Natural killer cell treated with Interleukin-12 subunit alpha and Interleukin-12 subunit beta and Interleukin-15 and Interleukin-18, amount 100 ng/mL, for 72 hours (primary cell): ENCODE measurements at regions not wholly inside any gene's neighbourhood (a gene's known extent, or its start where the extent isn't known, plus 50 kb on each side); places are given as distances from the start of the nearest gene placed in this dataset.
"Not testable (repeated sequence)": the region's sequence is repeated elsewhere in the genome, so short reads cannot be mapped to it uniquely, and the experiment has no call there.

Source experiments
- ATAC-seq, 2 donors: fragments of 150-1000 bp; cut with Tn5 transposase in 1 of 2; sonication (Bioruptor Pico), chemical (Tn5 transposase) in 1 of 2; 2 replicates each; pipeline ENCODE4 v1.10.0; 2021
- DNase-seq: peaks from one replicate; pipeline ENCODE4 v3.0.0; 2022; ENCODE audit warnings: low spot score
- H3K27ac Mint-ChIP-seq, 2 donors: 1 replicate in 1 of 2; 2 replicates in 1 of 2; pipeline ENCODE4 v1.8.0; 2022; ENCODE audit warnings: mixed read lengths in 2 of 2, mild to moderate bottlenecking in 1 of 2, moderate library complexity in 1 of 2
- H3K27me3 Mint-ChIP-seq, 2 donors: 1 replicate in 1 of 2; 2 replicates in 1 of 2; pipeline ENCODE4 v1.8.0; 2022; ENCODE audit warnings: mixed read lengths in 2 of 2
- H3K36me3 Mint-ChIP-seq: one replicate; pipeline ENCODE4 v1.8.0; 2022; ENCODE audit warnings: mixed read lengths
- H3K4me1 Mint-ChIP-seq, 2 donors: 1 replicate in 1 of 2; 2 replicates in 1 of 2; pipeline ENCODE4 v1.8.0; 2022; ENCODE audit warnings: low read depth in 2 of 2, mixed read lengths in 2 of 2, mild to moderate bottlenecking in 1 of 2
- H3K4me3 Mint-ChIP-seq: one replicate; pipeline ENCODE4 v1.8.0; 2022; ENCODE audit warnings: mixed read lengths
- H3K9me3 Mint-ChIP-seq: 2 replicates; pipeline ENCODE4 v1.8.0; 2022; ENCODE audit warnings: mixed read lengths

DNA sequence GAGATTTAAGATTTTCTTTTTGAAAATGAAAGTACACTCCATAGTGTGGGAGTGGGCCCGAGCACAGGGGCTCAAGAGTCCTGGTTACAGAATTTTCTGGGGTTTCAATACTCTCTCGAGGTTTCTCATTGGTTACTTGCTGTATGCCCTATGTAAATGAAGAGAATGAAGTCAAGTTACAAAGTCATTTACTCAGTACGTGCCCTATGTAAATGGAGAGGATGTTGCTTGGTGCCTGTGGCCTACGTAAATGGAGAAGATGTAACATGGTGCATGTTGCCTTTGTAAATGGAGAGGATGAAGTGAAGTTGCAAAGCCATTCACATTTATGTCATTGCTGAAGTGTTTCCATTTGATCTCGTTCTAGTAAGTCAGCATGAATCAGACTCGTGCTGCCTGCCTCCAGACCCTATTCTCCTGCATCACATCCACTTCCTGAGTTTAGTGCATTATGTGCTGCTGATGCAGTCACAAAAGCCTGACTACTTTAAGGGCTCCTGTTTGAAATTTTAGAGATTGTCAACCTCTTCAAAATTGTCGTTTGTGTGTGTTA, 302.0 kb downstream of the ZBBX start:
- H3K4me3 Mint-ChIP-seq = no peak overlapping the region
- H3K9me3 Mint-ChIP-seq = peaks cover 8% of the 10 kb centered on the region
- ATAC-seq = no peak
- H3K4me1 Mint-ChIP-seq = no peaks in the 10 kb centered on the region
- no peak overlapping the region for H3K27ac Mint-ChIP-seq
- no peaks in the 10 kb centered on the region for H3K27me3 Mint-ChIP-seq
- H3K36me3 Mint-ChIP-seq = no peaks in the 10 kb centered on the region
- no peak for DNase-seq

DNA sequence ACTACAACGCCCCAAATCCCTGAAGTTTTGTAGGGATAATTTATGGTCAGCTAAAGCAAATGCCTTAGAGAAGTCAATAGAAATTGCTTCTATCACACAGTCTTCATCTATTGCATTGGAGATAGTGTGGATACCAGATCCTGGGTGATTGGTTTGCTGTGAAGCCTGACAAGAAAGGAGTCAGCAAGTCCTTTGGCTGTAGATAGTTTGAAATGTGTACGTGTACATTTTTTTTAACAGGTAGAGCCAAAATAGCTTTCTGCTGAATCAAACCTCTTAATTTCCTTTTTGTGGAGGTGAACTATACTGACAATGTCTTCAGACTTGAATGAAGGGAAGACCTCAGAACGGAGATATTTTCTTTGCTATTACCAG, 312.3 kb downstream of the ZBBX start:
- ATAC-seq = no peak
- H3K27me3 Mint-ChIP-seq = no peaks in the 10 kb centered on the region
- H3K4me1 Mint-ChIP-seq = no peaks in the 10 kb centered on the region
- H3K27ac Mint-ChIP-seq = no peak overlapping the region
- H3K9me3 Mint-ChIP-seq = peaks cover 5% of the 10 kb centered on the region
- no peak for DNase-seq
- H3K36me3 Mint-ChIP-seq = no peaks in the 10 kb centered on the region
- H3K4me3 Mint-ChIP-seq = no peak overlapping the region

DNA sequence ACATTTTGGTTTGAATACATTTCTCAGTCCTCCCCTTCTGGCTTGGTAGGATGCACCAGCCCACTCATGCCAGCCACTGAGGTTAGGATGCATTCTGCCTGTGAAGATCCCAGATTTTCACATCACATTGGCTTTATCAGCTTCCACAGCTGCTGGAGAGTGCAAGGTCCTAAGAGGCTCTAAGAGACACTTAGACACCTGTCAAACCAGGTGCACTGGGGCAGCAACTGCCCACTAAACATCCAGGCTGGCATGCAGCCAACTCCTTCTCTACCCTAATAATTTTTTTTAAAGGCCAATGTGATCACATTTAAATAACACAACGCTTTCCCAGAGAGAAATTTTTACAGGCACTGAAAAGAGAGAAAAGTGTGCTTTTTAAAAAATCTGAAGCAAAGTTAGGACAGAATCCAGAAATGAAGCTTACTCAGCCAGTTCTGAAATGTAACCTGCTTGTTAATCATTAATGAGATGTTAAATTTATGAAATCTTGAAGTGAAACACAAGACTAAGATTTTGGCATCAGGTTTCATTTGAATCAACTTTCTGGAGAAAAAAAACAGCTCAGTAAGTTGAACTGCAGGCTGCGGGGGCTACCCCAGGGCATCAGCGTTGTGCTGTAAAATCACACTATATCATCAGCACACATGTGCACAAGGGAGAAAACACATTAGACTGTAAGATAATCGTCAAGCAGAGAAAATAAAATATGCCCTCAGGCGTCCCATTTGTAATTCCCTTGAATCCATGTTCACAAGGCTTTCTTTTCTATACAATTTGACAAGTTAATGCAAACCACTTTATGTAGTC, 312.9 kb downstream of the ZBBX start:
- no peaks in the 10 kb centered on the region for H3K27me3 Mint-ChIP-seq
- no peak overlapping the region for H3K27ac Mint-ChIP-seq
- no peaks in the 10 kb centered on the region for H3K4me1 Mint-ChIP-seq
- DNase-seq (no peak), ATAC-seq (no peak)
- no peak overlapping the region for H3K4me3 Mint-ChIP-seq
- no peaks in the 10 kb centered on the region for H3K36me3 Mint-ChIP-seq
- H3K9me3 Mint-ChIP-seq = peaks cover 5% of the 10 kb centered on the region

DNA sequence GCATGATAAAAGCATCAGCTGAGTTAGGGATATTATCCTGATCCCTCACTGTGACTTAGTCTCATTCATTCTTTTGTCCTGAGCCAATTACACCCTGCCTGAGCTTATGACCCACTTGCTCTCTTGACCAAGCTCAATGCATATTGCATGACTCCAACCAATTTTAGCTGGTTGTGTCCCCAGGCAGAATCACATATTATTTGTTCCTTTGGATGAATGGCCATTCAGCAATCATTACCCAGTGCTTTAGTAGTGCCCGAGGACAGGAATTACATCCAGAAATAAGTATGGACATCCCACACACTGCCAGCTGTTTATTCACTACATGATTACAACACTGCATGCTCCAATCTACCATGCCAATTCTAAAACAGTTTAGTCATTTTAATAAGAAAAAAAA, 322.5 kb downstream of the ZBBX start:
- DNase-seq (no peak), ATAC-seq (no peak)
- Mint-ChIP-seq H3K4me3 (no peak overlapping the region), H3K36me3 (no peaks in the 10 kb centered on the region), H3K27ac (no peak overlapping the region), H3K9me3 (peaks cover 5% of the 10 kb centered on the region), H3K27me3 (no peaks in the 10 kb centered on the region), H3K4me1 (no peaks in the 10 kb centered on the region)

DNA sequence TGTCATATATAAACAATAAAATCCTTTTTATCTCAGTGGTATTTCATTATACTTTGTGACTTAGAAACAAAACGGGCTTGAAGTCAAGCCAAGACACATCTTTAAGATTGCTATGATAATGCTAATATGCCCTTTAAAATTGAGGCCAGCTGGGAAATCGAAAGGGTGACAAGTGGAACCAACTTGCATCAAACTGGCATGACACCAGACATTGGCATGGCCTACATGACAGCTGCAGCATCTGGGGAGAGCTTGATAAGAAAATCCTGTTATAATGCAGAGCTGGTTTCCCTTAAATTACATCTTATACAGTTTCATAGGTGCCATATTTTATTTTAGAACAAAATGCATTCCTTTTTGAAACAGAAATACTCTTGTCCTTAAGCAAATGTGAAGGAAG, 325.2 kb downstream of the ZBBX start:
- Mint-ChIP-seq H3K9me3 (peaks cover 4% of the 10 kb centered on the region), H3K36me3 (no peaks in the 10 kb centered on the region), H3K27ac (no peak overlapping the region), H3K27me3 (no peaks in the 10 kb centered on the region), H3K4me1 (no peaks in the 10 kb centered on the region), H3K4me3 (no peak overlapping the region)
- no peak for DNase-seq
- no peak for ATAC-seq

DNA sequence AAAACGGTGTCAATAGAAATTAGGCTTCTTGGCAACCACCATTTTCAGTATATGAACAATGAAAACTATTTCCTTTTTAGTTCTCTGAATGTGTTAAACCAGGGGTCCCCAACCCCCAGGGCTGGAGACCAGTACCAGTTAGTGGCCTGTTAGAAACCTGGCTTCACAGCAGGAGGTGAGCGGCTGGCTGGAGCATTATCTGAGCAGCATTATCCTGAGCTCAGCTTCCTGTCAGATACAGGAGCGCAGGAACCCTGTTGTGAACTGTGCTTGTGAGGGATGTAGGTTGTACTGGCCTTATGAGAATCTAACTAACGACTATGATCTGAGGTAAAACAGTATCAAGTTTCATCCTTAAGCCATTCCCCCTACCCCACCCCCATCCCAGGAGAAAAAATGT, 328.7 kb downstream of the ZBBX start:
- ATAC-seq = no peak
- Mint-ChIP-seq H3K27ac (no peak overlapping the region), H3K4me3 (no peak overlapping the region), H3K36me3 (peaks cover 5% of the 10 kb centered on the region), H3K4me1 (no peaks in the 10 kb centered on the region), H3K27me3 (no peaks in the 10 kb centered on the region), H3K9me3 (peaks cover 5% of the 10 kb centered on the region)
- no peak for DNase-seq

DNA sequence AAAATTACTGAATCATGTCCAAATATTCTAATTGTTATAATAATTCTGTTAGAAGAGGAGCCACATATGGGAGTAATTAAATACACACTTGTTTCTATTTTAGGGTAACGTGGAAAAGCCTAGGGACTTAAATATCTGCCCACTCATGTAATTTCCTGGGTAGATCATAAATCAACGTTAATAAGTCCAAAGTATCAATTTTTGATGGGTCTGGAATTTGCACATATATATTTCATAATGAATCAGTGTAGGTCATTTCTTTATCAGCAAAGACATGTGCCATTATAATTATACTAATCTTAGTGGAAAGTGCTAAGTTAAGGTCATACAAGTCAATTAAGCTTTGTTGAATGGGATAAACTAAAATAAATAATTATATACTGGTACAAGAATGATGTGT, 346.2 kb downstream of the ZBBX start:
- H3K4me1 Mint-ChIP-seq = no peaks in the 10 kb centered on the region
- peaks cover 6% of the 10 kb centered on the region for H3K9me3 Mint-ChIP-seq
- H3K27ac Mint-ChIP-seq = no peak overlapping the region
- DNase-seq (no peak), ATAC-seq (no peak)
- H3K27me3 Mint-ChIP-seq = no peaks in the 10 kb centered on the region
- no peaks in the 10 kb centered on the region for H3K36me3 Mint-ChIP-seq
- no peak overlapping the region for H3K4me3 Mint-ChIP-seq

DNA sequence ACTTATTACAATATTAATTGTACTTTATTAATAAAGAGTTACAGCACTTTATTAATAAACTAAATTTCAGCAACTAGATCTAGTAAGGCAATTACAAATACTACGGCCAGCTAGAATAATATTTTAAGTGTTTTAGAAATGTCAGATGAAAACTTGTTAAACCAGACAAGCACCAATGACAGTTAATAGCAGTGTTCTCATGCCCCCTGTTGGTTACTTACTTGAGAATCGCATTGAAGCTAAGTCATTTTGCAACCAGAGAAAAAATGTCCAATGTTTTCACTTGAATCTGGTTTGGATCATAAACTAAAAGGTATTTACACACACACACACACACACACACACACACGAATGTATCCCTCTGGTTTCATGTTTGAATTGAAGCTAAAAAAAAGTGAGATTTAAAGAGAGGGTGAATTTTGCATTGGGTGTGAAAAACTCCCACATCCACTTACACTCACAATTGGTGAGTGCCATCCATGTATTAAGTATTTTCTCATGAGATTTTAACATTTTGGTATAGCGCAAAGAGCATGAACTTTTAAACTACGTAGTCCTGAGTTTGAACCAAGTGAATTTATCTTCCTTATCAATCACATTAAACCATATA, 347.7 kb downstream of the ZBBX start:
- Mint-ChIP-seq H3K27ac (no peak overlapping the region), H3K4me3 (no peak overlapping the region), H3K27me3 (no peaks in the 10 kb centered on the region), H3K36me3 (no peaks in the 10 kb centered on the region), H3K4me1 (no peaks in the 10 kb centered on the region), H3K9me3 (peaks cover 6% of the 10 kb centered on the region)
- no peak for ATAC-seq
- no peak for DNase-seq

DNA sequence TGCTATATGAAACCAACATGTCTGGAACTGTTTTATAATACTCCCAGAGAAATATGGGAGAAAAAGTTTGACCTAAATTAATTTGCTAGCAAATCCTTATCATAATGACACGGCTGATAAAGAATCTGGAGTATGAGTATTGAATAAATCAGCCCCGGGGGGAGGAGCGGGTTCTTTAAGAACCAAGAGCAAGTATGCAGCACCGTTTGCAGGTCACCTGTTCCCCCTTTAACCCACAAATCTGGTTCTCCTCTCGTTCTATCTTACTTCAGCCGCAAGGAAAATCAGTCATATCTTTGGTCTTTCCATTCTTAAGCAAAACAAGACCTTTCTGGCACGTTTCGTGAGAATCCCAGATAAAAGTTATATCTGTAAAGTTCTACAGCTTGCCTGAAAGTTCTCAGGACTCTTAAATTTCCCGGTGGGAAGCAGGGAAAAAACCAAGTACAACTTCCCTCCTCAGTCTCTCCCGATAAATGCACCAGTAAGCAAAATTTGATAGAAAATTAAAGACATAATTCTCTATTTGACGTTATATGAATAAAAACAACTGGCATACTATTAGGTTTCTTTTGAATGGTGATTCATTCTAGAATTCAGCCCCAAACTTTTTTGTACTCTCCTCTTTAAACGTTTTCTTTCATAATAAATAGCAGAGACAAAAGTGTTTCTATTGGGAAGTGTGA, 348.6 kb downstream of the ZBBX start:
- ATAC-seq (no peak), DNase-seq (no peak)
- Mint-ChIP-seq H3K4me1 (no peaks in the 10 kb centered on the region), H3K9me3 (peaks cover 6% of the 10 kb centered on the region), H3K27me3 (no peaks in the 10 kb centered on the region), H3K27ac (no peak overlapping the region), H3K4me3 (no peak overlapping the region), H3K36me3 (no peaks in the 10 kb centered on the region)

DNA sequence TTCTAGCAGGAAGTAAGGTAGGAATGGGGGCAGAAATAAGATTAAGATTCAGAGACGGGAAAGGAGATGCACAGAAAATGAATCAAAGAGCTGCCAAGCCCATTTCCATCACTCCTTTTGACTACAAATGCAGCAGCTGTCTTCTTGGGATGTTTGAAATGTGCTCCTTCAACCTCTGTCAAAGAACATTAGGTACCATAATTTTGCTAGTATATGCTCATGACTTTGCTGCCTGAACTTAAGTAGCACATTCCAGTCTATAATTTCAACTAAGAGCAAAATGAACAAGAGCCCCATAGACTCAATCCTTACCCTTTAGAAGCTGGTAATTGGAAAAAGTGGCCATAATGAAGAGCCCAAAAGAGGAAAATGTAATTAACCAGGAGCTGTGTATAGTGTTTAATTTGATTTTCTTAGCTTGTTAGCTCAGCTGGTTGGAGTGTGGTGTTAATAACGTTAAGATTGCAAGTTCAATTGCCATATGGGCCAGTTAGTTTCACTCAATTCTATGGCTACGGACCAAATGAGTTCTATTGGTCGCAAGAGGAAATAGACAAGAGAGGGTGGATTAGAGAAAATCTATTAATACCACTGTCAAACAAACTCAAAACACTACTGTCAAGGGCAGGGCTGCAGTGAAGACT, 349.9 kb downstream of the ZBBX start:
- no peaks in the 10 kb centered on the region for H3K36me3 Mint-ChIP-seq
- DNase-seq (no peak), ATAC-seq (no peak)
- H3K27ac Mint-ChIP-seq = no peak overlapping the region
- H3K9me3 Mint-ChIP-seq = peaks cover 6% of the 10 kb centered on the region
- no peaks in the 10 kb centered on the region for H3K27me3 Mint-ChIP-seq
- no peak overlapping the region for H3K4me3 Mint-ChIP-seq
- H3K4me1 Mint-ChIP-seq = no peaks in the 10 kb centered on the region

DNA sequence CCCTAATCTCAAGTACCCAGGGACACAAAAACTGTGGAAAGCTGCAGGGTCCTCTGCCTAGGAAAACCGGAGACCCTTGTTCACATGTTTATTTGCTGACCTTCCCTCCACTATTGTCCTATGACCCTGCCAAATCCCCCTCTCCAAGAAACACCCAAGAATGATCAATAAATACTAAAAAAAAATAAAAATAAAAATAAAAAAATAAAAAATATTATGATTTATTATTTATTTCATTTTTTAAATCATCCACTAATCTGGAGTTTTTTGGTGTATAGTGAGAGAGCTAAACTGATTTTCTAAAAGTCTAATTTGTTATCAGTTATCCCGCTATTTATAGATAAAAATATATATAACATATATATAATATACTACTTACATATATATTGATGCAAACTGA, 360.6 kb downstream of the ZBBX start:
- not testable (repeated sequence) for ATAC-seq, H3K4me1 Mint-ChIP-seq, H3K36me3 Mint-ChIP-seq, H3K4me3 Mint-ChIP-seq, H3K27me3 Mint-ChIP-seq, H3K27ac Mint-ChIP-seq, DNase-seq, H3K9me3 Mint-ChIP-seq

DNA sequence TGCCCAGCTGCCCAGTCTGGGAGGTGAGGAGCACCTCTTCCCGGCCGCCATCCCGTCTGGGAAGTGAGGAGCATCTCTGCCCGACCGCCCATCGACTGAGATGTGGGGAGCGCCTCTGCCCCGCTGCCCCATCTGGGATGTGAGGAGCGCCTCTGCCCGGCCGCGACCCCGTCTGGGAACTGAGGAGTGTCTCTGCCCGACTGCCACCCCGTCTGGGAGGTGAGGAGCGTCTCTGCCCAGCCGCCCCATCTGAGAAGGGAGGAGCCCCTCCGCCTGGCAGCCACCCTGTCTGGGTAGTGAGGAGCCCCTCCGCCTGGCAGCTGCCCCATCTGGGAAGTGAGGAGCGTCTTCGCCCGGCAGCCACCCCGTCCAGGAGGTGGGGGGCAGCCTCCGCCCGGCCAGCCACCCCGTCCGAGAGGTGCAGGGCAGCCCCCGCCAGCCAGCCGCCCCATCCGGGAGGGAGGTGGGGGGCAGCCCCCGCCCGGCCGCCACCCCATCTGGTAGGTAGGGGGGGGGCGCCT, 361.4 kb downstream of the ZBBX start:
- ATAC-seq, H3K27me3 Mint-ChIP-seq, H3K4me3 Mint-ChIP-seq, DNase-seq, H3K9me3 Mint-ChIP-seq, H3K36me3 Mint-ChIP-seq, H3K4me1 Mint-ChIP-seq, H3K27ac Mint-ChIP-seq: not testable (repeated sequence)

DNA sequence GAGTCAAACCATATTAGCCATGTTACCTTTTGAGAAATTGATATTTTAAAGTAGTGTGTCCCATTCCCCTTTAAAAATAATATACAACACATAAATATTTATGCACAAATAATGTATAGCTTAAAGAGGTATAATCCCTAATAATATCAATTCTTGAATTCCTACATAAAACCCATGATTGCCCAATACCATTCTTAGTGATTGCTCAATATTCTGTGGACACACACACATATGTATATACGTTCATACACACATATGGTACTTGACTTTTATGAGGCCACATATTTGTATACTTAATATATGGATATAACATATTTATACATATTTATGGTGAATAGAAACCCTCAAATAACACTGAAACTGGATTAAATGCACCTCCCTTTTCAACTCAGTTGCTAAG, 367.4 kb downstream of the ZBBX start:
- Mint-ChIP-seq H3K27ac (no peak overlapping the region), H3K9me3 (peaks cover 10% of the 10 kb centered on the region), H3K27me3 (no peaks in the 10 kb centered on the region), H3K36me3 (no peaks in the 10 kb centered on the region), H3K4me3 (no peak overlapping the region), H3K4me1 (no peaks in the 10 kb centered on the region)
- ATAC-seq (no peak), DNase-seq (no peak)

DNA sequence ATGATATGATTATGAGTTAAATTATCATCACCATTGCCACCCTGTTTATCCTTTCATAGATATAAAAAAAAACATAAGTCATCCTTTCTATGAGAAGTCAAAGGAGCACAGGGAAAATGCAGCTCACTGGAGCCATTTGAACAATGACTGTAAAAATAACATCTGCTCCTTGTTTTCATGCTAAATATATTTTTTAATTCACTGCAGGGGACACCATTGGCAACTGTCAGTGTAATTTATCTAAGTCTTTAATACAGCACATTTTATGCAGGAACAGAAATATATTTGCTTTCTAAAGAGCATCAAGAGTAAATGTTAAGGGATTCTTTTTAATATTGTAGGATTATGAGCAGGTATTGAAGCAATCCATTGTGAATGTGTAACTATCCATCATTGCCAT, 371.3 kb downstream of the ZBBX start:
- ATAC-seq (no peak), DNase-seq (no peak)
- Mint-ChIP-seq H3K9me3 (peaks cover 12% of the 10 kb centered on the region), H3K36me3 (no peaks in the 10 kb centered on the region), H3K27me3 (no peaks in the 10 kb centered on the region), H3K27ac (no peak overlapping the region), H3K4me1 (no peaks in the 10 kb centered on the region), H3K4me3 (no peak overlapping the region)
